H1 (cell line): ENCODE measurements at regions not wholly inside any gene's neighbourhood (a gene's known extent, or its start where the extent isn't known, plus 50 kb on each side); places are given as distances from the start of the nearest gene placed in this dataset.

Experiments used
- CTCF ChIA-PET: fragments of 300-600 bp; sonication (Branson Sonifier 250); formaldehyde crosslinking; loops from one replicate; lab custom pipeline; 2021; ENCODE audit not compliant: partially characterized antibody; lab: Charles Lee
- POLR2A ChIA-PET: fragments of 300-600 bp; sonication (Branson Sonifier 250); formaldehyde crosslinking; loops from one replicate; lab custom pipeline; 2021; ENCODE audit warnings: inconsistent platforms; ENCODE audit not compliant: partially characterized antibody; lab: Charles Lee
- DNase-seq, 2 experiments: peaks; one replicate each; pipeline versions ENCODE4 v3.0.0 to v3.0.0-alpha.2; 2010 to 2022; ENCODE audit warnings: low spot score in 2 of 2, low read depth in 1 of 2, mixed read lengths in 1 of 2
- FAIRE-seq: peaks from 2 replicates; lab custom pipeline; 2011; peaks lifted over from hg19 to GRCh38; lab: Jason Lieb, UNC
- H2AFZ ChIP-seq: 2 replicates; pipeline ENCODE4 v1.8.1; 2012; ENCODE audit warnings: low read length, inconsistent platforms
- H2AK5ac ChIP-seq: 2 replicates; pipeline ENCODE4 v1.6.1; 2013; ENCODE audit warnings: low read depth, low read length
- H2BK120ac ChIP-seq: replicated peaks from 2 replicates; pipeline ENCODE3; 2013; ENCODE audit warnings: low read depth, low read length, inconsistent platforms
- H2BK12ac ChIP-seq: 2 replicates; pipeline ENCODE4 v1.6.1; 2013; ENCODE audit warnings: low read depth, low read length
- H2BK15ac ChIP-seq: 2 replicates; pipeline ENCODE4 v1.6.1; 2013; ENCODE audit warnings: low read length
- H2BK20ac ChIP-seq: 2 replicates; pipeline ENCODE4 v1.6.1; 2013; ENCODE audit warnings: low read length
- H2BK5ac ChIP-seq: 2 replicates; pipeline ENCODE4 v1.6.1; 2013; ENCODE audit warnings: low read depth, low read length
- H3K14ac ChIP-seq: 2 replicates; pipeline ENCODE4 v1.6.1; 2013; ENCODE audit warnings: inconsistent platforms; ENCODE audit not compliant: insufficient read length
- H3K18ac ChIP-seq: 2 replicates; pipeline ENCODE4 v1.6.1; 2013; ENCODE audit warnings: low read length; ENCODE audit errors: extremely low read depth
- H3K23ac ChIP-seq: 2 replicates; pipeline ENCODE4 v1.6.1; 2013; ENCODE audit warnings: inconsistent platforms; ENCODE audit not compliant: insufficient read length
- H3K23me2 ChIP-seq: 2 replicates; pipeline ENCODE4 v1.6.1; 2013; ENCODE audit warnings: low read depth, low read length
- H3K27ac ChIP-seq: 2 replicates; pipeline ENCODE4 v1.6.1; 2011; ENCODE audit warnings: low read depth, low read length, inconsistent platforms
- H3K27me3 ChIP-seq, 4 experiments: replicated peaks in 1 of 4; 1 replicate in 1 of 4; 2 replicates in 3 of 4; pipeline versions ENCODE4 v1.6.1 to v1.8.1; 2011 to 2013; ENCODE audit warnings: low read length in 3 of 4, mild to moderate bottlenecking in 3 of 4, inconsistent platforms in 2 of 4, mixed read lengths in 2 of 4, moderate library complexity in 1 of 4; ENCODE audit not compliant: control insufficient read depth in 3 of 4, insufficient read depth in 3 of 4; ENCODE audit errors: extremely low read depth in 1 of 4
- H3K36me3 ChIP-seq, 4 experiments: 2 replicates each; pipeline versions ENCODE4 v1.6.1 to v1.8.1; 2011 to 2013; ENCODE audit warnings: mild to moderate bottlenecking in 4 of 4, low read length in 3 of 4, moderate library complexity in 2 of 4, control low read depth in 1 of 4, inconsistent platforms in 1 of 4; ENCODE audit not compliant: insufficient read depth in 4 of 4, control insufficient read depth in 2 of 4
- H3K4ac ChIP-seq: replicated peaks from 2 replicates; pipeline ENCODE3; 2013; ENCODE audit warnings: low read length, low read depth, mixed read lengths, inconsistent platforms; ENCODE audit not compliant: insufficient read length
- H3K4me1 ChIP-seq, 4 experiments: replicated peaks in 1 of 4; 1 replicate in 1 of 4; 2 replicates in 3 of 4; pipeline versions ENCODE4 v1.6.1 to v1.8.1; 2011 to 2013; ENCODE audit warnings: low read length in 3 of 4, inconsistent platforms in 2 of 4, mixed read lengths in 1 of 4; ENCODE audit not compliant: insufficient read depth in 4 of 4, control insufficient read depth in 3 of 4
- H3K4me2 ChIP-seq, 2 experiments: 2 replicates each; pipeline versions ENCODE4 v1.6.1 to v1.8.1; 2011 to 2013; ENCODE audit warnings: low read depth in 2 of 2, low read length in 2 of 2, control low read depth in 1 of 2, inconsistent platforms in 1 of 2, mild to moderate bottlenecking in 1 of 2; ENCODE audit not compliant: insufficient read depth in 1 of 2
- H3K4me3 ChIP-seq, 4 experiments: fragments of 200-600, 300-600 bp in 1 of 4; sonication (generic), shearing (Covaris generic), sonication (Bioruptor Twin) in 1 of 4; 2 replicates each; pipeline versions ENCODE4 v1.5.1 to v1.8.1; 2011 to 2016; ENCODE audit warnings: low read length in 4 of 4, low read depth in 3 of 4, control low read depth in 2 of 4, inconsistent platforms in 2 of 4, mild to moderate bottlenecking in 2 of 4, mixed read lengths in 1 of 4, moderate library complexity in 1 of 4; ENCODE audit not compliant: insufficient read depth in 2 of 4; ENCODE audit errors: extremely low read depth in 1 of 4
- H3K56ac ChIP-seq: replicated peaks from 2 replicates; pipeline ENCODE3; 2013; ENCODE audit warnings: low read depth, mild to moderate bottlenecking, mixed read lengths, low read length, inconsistent platforms; ENCODE audit not compliant: insufficient read length
- H3K79me1 ChIP-seq: 2 replicates; pipeline ENCODE4 v1.6.1; 2013; ENCODE audit warnings: low read depth, low read length, control low read depth
- H3K79me2 ChIP-seq, 2 experiments: 2 replicates each; pipeline versions ENCODE4 v1.6.1 to v1.8.1; 2012 to 2013; ENCODE audit warnings: low read length in 2 of 2, mild to moderate bottlenecking in 2 of 2, inconsistent platforms in 1 of 2; ENCODE audit not compliant: insufficient read depth in 2 of 2, control insufficient read depth in 1 of 2
- H3K9ac ChIP-seq, 4 experiments: replicated peaks in 1 of 4; 1 replicate in 1 of 4; 2 replicates in 3 of 4; pipeline versions ENCODE4 v1.6.1 to v1.8.1; 2011 to 2013; ENCODE audit warnings: low read depth in 3 of 4, low read length in 3 of 4, control low read depth in 2 of 4, mild to moderate bottlenecking in 2 of 4, moderate library complexity in 2 of 4, inconsistent platforms in 1 of 4; ENCODE audit errors: extremely low read depth in 1 of 4
- H3K9me3 ChIP-seq, 2 experiments: 2 replicates each; pipeline versions ENCODE4 v1.6.1 to v1.8.1; 2012 to 2013; ENCODE audit warnings: mild to moderate bottlenecking in 2 of 2, moderate library complexity in 2 of 2, control low read depth in 1 of 2, inconsistent platforms in 1 of 2, low read depth in 1 of 2, low read length in 1 of 2, mixed read lengths in 1 of 2; ENCODE audit not compliant: insufficient read depth in 2 of 2
- H4K20me1 ChIP-seq, 2 experiments: replicated peaks in 1 of 2; 2 replicates each; pipeline versions ENCODE3 to v1.8.1; 2011 to 2013; ENCODE audit warnings: inconsistent platforms in 2 of 2, low read length in 2 of 2, mild to moderate bottlenecking in 1 of 2; ENCODE audit not compliant: insufficient read depth in 2 of 2, control insufficient read depth in 1 of 2
- H4K5ac ChIP-seq: 2 replicates; pipeline ENCODE4 v1.6.1; 2013; ENCODE audit warnings: low read length, low read depth, mixed read lengths, inconsistent platforms; ENCODE audit not compliant: insufficient read length
- H4K8ac ChIP-seq: 2 replicates; pipeline ENCODE4 v1.8.0; 2013; ENCODE audit warnings: mild to moderate bottlenecking, moderate library complexity, low read length, inconsistent platforms; ENCODE audit not compliant: insufficient read depth; ENCODE audit errors: extremely low read depth
- H4K91ac ChIP-seq: replicated peaks from 2 replicates; pipeline ENCODE3; 2013; ENCODE audit warnings: low read length, mixed read lengths, inconsistent platforms; ENCODE audit not compliant: insufficient read length
- CBX5 ChIP-seq: fragments of 300-800, 300-1000 bp; sonication (generic); IDR thresholded peaks from 2 replicates; pipeline ENCODE4 v1.7.1; 2016; ENCODE audit warnings: antibody characterized with exemption, low read length, low read depth
- EZH2 ChIP-seq: fragments of 200-600 bp; sonication (generic); IDR thresholded peaks from 2 replicates; pipeline ENCODE4 v1.7.1; 2012; ENCODE audit warnings: low read depth, mild to moderate bottlenecking, moderate library complexity, low read length, inconsistent platforms; ENCODE audit not compliant: severe bottlenecking
- JUN ChIP-seq: IDR thresholded peaks from 2 replicates; pipeline ENCODE4 v1.6.1; 2011; ENCODE audit warnings: low read depth, mild to moderate bottlenecking, improper control_type of control experiment, low read length
- SIN3A ChIP-seq, 2 experiments: IDR thresholded peaks in 1 of 2; conservative IDR thresholded peaks in 1 of 2; 2 replicates each; pipeline ENCODE4 v1.6.1; 2011 to 2012; ENCODE audit warnings: low read length in 2 of 2, improper control_type of control experiment in 1 of 2, low read depth in 1 of 2, mild to moderate bottlenecking in 1 of 2
- SP4 ChIP-seq: IDR thresholded peaks from 2 replicates; pipeline ENCODE4 v1.6.1; 2012; ENCODE audit warnings: low read length, inconsistent platforms
- TAF7 ChIP-seq: optimal IDR thresholded peaks from 2 replicates; pipeline ENCODE3; 2011; ENCODE audit warnings: low read depth, mild to moderate bottlenecking, inconsistent platforms, low read length, moderate library complexity, borderline replicate concordance
- WGBS, 2 experiments: shearing (Covaris generic) in 1 of 2; methylation state at CpG; one replicate each; pipeline versions ENCODE4 v1.1.6 to v1.1.7; 2013 to 2015; ENCODE audit warnings: low lambda C conversion rate in 2 of 2, mixed read lengths in 2 of 2, inconsistent platforms in 1 of 2, low coverage in 1 of 2, missing lambda C conversion rate in 1 of 2; ENCODE audit not compliant: insufficient replicate concordance in 2 of 2, insufficient coverage in 1 of 2, insufficient read length in 1 of 2; ENCODE audit errors: extremely low coverage in 1 of 2, missing lambda C conversion rate in 1 of 2; 5-methylcytosine and 5-hydroxymethylcytosine counted together

- no peak for TF ChIP-seq CBX5
- no peak for TF ChIP-seq TAF7
- no peak for TF ChIP-seq SP4
- no peak for TF ChIP-seq EZH2
- no peak for TF ChIP-seq JUN
- no peak for TF ChIP-seq SIN3A (conservative IDR thresholded peaks at IDR 0.05 in 1 of 2, IDR thresholded peaks at IDR 0.05 in 1 of 2; ENCODE audit: low read depth in 1 of 2, low read length in 2 of 2)
- Histone ChIP-seq H3K36me3 (no peaks in the 10 kb centered on the region), H4K20me1 (no peaks in the 10 kb centered on the region), H3K4ac (no peak overlapping the region), H3K27ac (no peak overlapping the region), H3K56ac (no peak overlapping the region), H3K79me1 (no peaks in the 10 kb centered on the region), H3K4me1 (no peaks in the 10 kb centered on the region), H2BK12ac (no peak overlapping the region), H3K9ac (no peak overlapping the region), H2AK5ac (no peak overlapping the region), H3K27me3 (no peaks in the 10 kb centered on the region), H2AFZ (no peak overlapping the region), H3K4me3 (no peak overlapping the region), H3K9me3 (no peaks in the 10 kb centered on the region), H2BK15ac (no peak overlapping the region), H4K91ac (no peak overlapping the region), H2BK120ac (no peak overlapping the region), H3K79me2 (no peaks in the 10 kb centered on the region), H3K18ac (no peak overlapping the region), H2BK20ac (no peak overlapping the region), H4K8ac (no peak overlapping the region), H3K4me2 (no peak overlapping the region), H3K23me2 (no peaks in the 10 kb centered on the region), H4K5ac (no peak overlapping the region), H3K14ac (no peak overlapping the region), H2BK5ac (no peak overlapping the region), H3K23ac (no peak overlapping the region)
- POLR2A ChIA-PET, result no interaction called here
- FAIRE-seq, result no peak
- no peak for DNase-seq
- CTCF ChIA-PET, result interaction anchor here (0.6 to 1.8 kb wide), 5 partner anchors 11 to 442 kb away, joined by 3 to 5 read pairs (median 4); no protein-coding TSS in a partner anchor
- WGBS, 2 experiments, result 88% methylated on average over 1 of the region's 1 CpG; no CpG with 5 or more reads in 1 of the 2 experiments
Measured at GRCh38 chr1:177338376-177338775, 167.6 kb downstream of the BRINP2 start.
